HEK293 (cell line): ENCODE measurements at regions not wholly inside any gene's neighbourhood (a gene's known extent, or its start where the extent isn't known, plus 50 kb on each side); places are given as distances from the start of the nearest gene placed in this dataset.

Experiments
- GLIS2 ChIP-seq: fragments of 450-650 bp; formaldehyde crosslinking; IDR thresholded peaks from 2 replicates; pipeline ENCODE4 v1.5.1; 2016; ENCODE audit warnings: missing biosample characterization, missing genetic modification characterization
- INSM2 ChIP-seq: fragments of 450-650 bp; formaldehyde crosslinking; IDR thresholded peaks from 2 replicates; pipeline ENCODE4 v1.5.1; 2016; ENCODE audit warnings: missing biosample characterization, missing genetic modification characterization
- KLF16 ChIP-seq: fragments of 450-650 bp; formaldehyde crosslinking; IDR thresholded peaks from 2 replicates; pipeline ENCODE4 v1.5.1; 2017; ENCODE audit warnings: missing biosample characterization, missing genetic modification characterization
- MYNN ChIP-seq: fragments of 450-650 bp; formaldehyde crosslinking; IDR thresholded peaks from 2 replicates; pipeline ENCODE4 v1.5.1; 2016; ENCODE audit warnings: missing biosample characterization, missing genetic modification characterization, borderline replicate concordance
- SCRT1 ChIP-seq: fragments of 450-650 bp; formaldehyde crosslinking; IDR thresholded peaks from 2 replicates; pipeline ENCODE4 v1.5.1; 2016; ENCODE audit warnings: missing biosample characterization, missing genetic modification characterization, borderline replicate concordance
- TCF7L2 ChIP-seq: IDR thresholded peaks from 2 replicates; pipeline ENCODE4 v1.6.1; 2011; ENCODE audit warnings: low read depth, mild to moderate bottlenecking, inconsistent platforms, low read length, moderate library complexity, borderline replicate concordance
- TRIM28 ChIP-seq: IDR thresholded peaks from 2 replicates; pipeline ENCODE4 v1.6.1; 2011; ENCODE audit warnings: low read length, control low read depth, borderline replicate concordance
- TSHZ1 ChIP-seq: fragments of 450-650 bp; formaldehyde crosslinking; IDR thresholded peaks from 2 replicates; pipeline ENCODE4 v1.5.1; 2016; ENCODE audit warnings: missing biosample characterization, missing genetic modification characterization, borderline replicate concordance
- ZBTB1 ChIP-seq: fragments of 450-650 bp; formaldehyde crosslinking; IDR thresholded peaks from 2 replicates; pipeline ENCODE4 v1.5.1; 2016; ENCODE audit warnings: missing biosample characterization, missing genetic modification characterization
- ZBTB10 ChIP-seq: fragments of 450-650 bp; formaldehyde crosslinking; IDR thresholded peaks from 2 replicates; pipeline ENCODE4 v1.5.1; 2016; ENCODE audit warnings: missing biosample characterization, missing genetic modification characterization
- ZBTB21 ChIP-seq: fragments of 450-650 bp; formaldehyde crosslinking; IDR thresholded peaks from 2 replicates; pipeline ENCODE4 v1.5.1; 2017; ENCODE audit warnings: missing biosample characterization, missing genetic modification characterization
- ZBTB7A ChIP-seq: fragments of 450-650 bp; formaldehyde crosslinking; IDR thresholded peaks from 2 replicates; pipeline ENCODE4 v1.5.1; 2016; ENCODE audit warnings: low read depth, missing biosample characterization, missing genetic modification characterization
- ZNF175 ChIP-seq: fragments of 450-650 bp; formaldehyde crosslinking; IDR thresholded peaks from 2 replicates; pipeline ENCODE4 v1.5.1; 2016; ENCODE audit warnings: missing biosample characterization, missing genetic modification characterization
- ZNF184 ChIP-seq: fragments of 450-650 bp; IDR thresholded peaks from 2 replicates; pipeline ENCODE4 v1.5.1; 2018; ENCODE audit warnings: missing biosample characterization, mild to moderate bottlenecking, missing genetic modification characterization
- ZNF211 ChIP-seq: fragments of 450-650 bp; formaldehyde crosslinking; IDR thresholded peaks from 2 replicates; pipeline ENCODE4 v1.5.1; 2016; ENCODE audit warnings: low read depth, missing biosample characterization, missing genetic modification characterization
- ZNF223 ChIP-seq: fragments of 450-650 bp; formaldehyde crosslinking; IDR thresholded peaks from 2 replicates; pipeline ENCODE4 v1.5.1; 2016; ENCODE audit warnings: missing biosample characterization, missing genetic modification characterization
- ZNF449 ChIP-seq: fragments of 450-650 bp; formaldehyde crosslinking; IDR thresholded peaks from 2 replicates; pipeline ENCODE4 v1.5.1; 2017; ENCODE audit warnings: missing biosample characterization, mild to moderate bottlenecking, missing genetic modification characterization, moderate library complexity
- ZNF513 ChIP-seq: fragments of 450-650 bp; IDR thresholded peaks from 2 replicates; pipeline ENCODE4 v1.5.1; 2018; ENCODE audit warnings: missing biosample characterization, missing genetic modification characterization
- ZNF555 ChIP-seq: fragments of 450-650 bp; formaldehyde crosslinking; conservative IDR thresholded peaks from 2 replicates; pipeline ENCODE4 v1.5.1; 2017; ENCODE audit warnings: missing biosample characterization, mild to moderate bottlenecking, missing genetic modification characterization, inconsistent platforms
- ZNF571 ChIP-seq: fragments of 450-650 bp; formaldehyde crosslinking; IDR thresholded peaks from 2 replicates; pipeline ENCODE4 v1.5.0; 2017; ENCODE audit warnings: missing biosample characterization, missing genetic modification characterization
- ZNF580 ChIP-seq: fragments of 450-650 bp; formaldehyde crosslinking; IDR thresholded peaks from 2 replicates; pipeline ENCODE4 v1.5.1; 2016; ENCODE audit warnings: missing biosample characterization, missing genetic modification characterization
- ZNF626 ChIP-seq: fragments of 450-650 bp; sonication (Bioruptor Pico); formaldehyde crosslinking; IDR thresholded peaks from 2 replicates; pipeline ENCODE4 v1.5.1; 2018; ENCODE audit warnings: missing biosample characterization, missing genetic modification characterization, inconsistent platforms
- ZNF645 ChIP-seq: fragments of 450-650 bp; formaldehyde crosslinking; IDR thresholded peaks from 2 replicates; pipeline ENCODE4; 2016; ENCODE audit warnings: missing biosample characterization, missing genetic modification characterization
- ZNF677 ChIP-seq: fragments of 450-650 bp; IDR thresholded peaks from 2 replicates; pipeline ENCODE4 v1.5.0; 2018; ENCODE audit warnings: missing biosample characterization, mild to moderate bottlenecking, missing genetic modification characterization, moderate library complexity
- ZSCAN16 ChIP-seq: fragments of 450-650 bp; formaldehyde crosslinking; IDR thresholded peaks from 2 replicates; pipeline ENCODE4 v1.5.1; 2016; ENCODE audit warnings: missing biosample characterization, missing genetic modification characterization
- ZSCAN30 ChIP-seq: fragments of 450-650 bp; IDR thresholded peaks from 2 replicates; pipeline ENCODE4 v1.5.1; 2018; ENCODE audit warnings: missing biosample characterization, mild to moderate bottlenecking, missing genetic modification characterization, moderate library complexity

GRCh38 chr3:169026543-169027182 lies 636.8 kb downstream of the MECOM start (continued):
- TF ChIP-seq ZNF645 (tag by site-specific recombination) (no peak), ZNF513 (no peak), TRIM28 (no peak), MYNN (tag by site-specific recombination) (no peak), ZNF580 (tag by site-specific recombination) (no peak), TSHZ1 (peak; percentile 80), ZBTB21 (tag by site-specific recombination) (no peak), ZNF184 (tag by site-specific recombination) (0 out of 2 replicates have a peak, but pooled peaks have one; percentile 12), ZBTB7A (tag by site-specific recombination) (no peak), INSM2 (tag by site-specific recombination) (peak; percentile 95), ZNF626 (tag by site-specific recombination) (no peak), ZSCAN16 (tag by site-specific recombination) (no peak), ZNF677 (no peak), ZNF223 (tag by site-specific recombination) (no peak), ZNF211 (no peak), ZNF555 (tag by site-specific recombination) (no peak), ZNF175 (no peak), ZBTB1 (tag by site-specific recombination) (peak; percentile 86), GLIS2 (no peak), ZNF449 (tag by site-specific recombination) (no peak), KLF16 (tag by site-specific recombination) (no peak), ZBTB10 (tag by site-specific recombination) (no peak), ZNF571 (tag by site-specific recombination) (no peak), TCF7L2 (no peak), ZSCAN30 (tag by site-specific recombination) (no peak), SCRT1 (tag by site-specific recombination) (no peak)
